ENCODE measurements at regions not wholly inside any gene's neighbourhood (a gene's known extent, or its start where the extent isn't known, plus 50 kb on each side); places are given as distances from the start of the nearest gene placed in this dataset.

- ATAC-seq (no peak), DNase-seq (ENCODE audit: low read depth, low spot score) (no peak)
- no peak overlapping the region for H3K4me3 ChIP-seq (ENCODE audit: low read depth in 2 of 2, low read length in 2 of 2)
- H3K27me3 ChIP-seq (ENCODE audit: control insufficient read depth, insufficient read depth, low read length): no peaks in the 10 kb centered on the region
- H3K27ac ChIP-seq (ENCODE audit: low read length): no peak overlapping the region
- POLR2A ChIA-PET: no interaction called here
- intact Hi-C loops (cut with micrococcal nuclease; ENCODE audit: unreplicated experiment) (no loop called here), in situ Hi-C loops (cut with HindIII; ENCODE audit: low pct_unique_long_range_greater_than_20kb, low sequenced_read_pairs) (no loop called here)
- no TSS peak for BruUV-seq (replicated peaks)
- H3K9me3 ChIP-seq (ENCODE audit: control insufficient read depth, insufficient read depth, low read depth, low read length): no peaks in the 10 kb centered on the region
- H3K4me1 ChIP-seq (ENCODE audit: control insufficient read depth, insufficient read depth, low read length): no peaks in the 10 kb centered on the region
- no peaks in the 10 kb centered on the region for H3K36me3 ChIP-seq (ENCODE audit: control insufficient read depth, insufficient read depth, low read length)
- CTCF ChIA-PET: no interaction called here
- TF ChIP-seq, protein P1, sequence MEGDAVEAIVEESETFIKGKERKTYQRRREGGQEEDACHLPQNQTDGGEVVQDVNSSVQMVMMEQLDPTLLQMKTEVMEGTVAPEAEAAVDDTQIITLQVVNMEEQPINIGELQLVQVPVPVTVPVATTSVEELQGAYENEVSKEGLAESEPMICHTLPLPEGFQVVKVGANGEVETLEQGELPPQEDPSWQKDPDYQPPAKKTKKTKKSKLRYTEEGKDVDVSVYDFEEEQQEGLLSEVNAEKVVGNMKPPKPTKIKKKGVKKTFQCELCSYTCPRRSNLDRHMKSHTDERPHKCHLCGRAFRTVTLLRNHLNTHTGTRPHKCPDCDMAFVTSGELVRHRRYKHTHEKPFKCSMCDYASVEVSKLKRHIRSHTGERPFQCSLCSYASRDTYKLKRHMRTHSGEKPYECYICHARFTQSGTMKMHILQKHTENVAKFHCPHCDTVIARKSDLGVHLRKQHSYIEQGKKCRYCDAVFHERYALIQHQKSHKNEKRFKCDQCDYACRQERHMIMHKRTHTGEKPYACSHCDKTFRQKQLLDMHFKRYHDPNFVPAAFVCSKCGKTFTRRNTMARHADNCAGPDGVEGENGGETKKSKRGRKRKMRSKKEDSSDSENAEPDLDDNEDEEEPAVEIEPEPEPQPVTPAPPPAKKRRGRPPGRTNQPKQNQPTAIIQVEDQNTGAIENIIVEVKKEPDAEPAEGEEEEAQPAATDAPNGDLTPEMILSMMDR (IDR thresholded peaks at IDR 0.05): no peak
- TF ChIP-seq TCF7L2 (IDR thresholded peaks at IDR 0.05; ENCODE audit: low read depth, low read length) (no peak), REST (IDR thresholded peaks at IDR 0.05; ENCODE audit: insufficient read depth in 1 of 2, low read depth in 2 of 2, low read length in 1 of 2) (no peak), SIN3A (IDR thresholded peaks at IDR 0.05; ENCODE audit: borderline replicate concordance, insufficient read depth, low read depth, low read length) (no peak), POLR2AphosphoS5 (IDR thresholded peaks at IDR 0.05; ENCODE audit: low read depth, low read length) (no peak)
Measured at GRCh38 chr3:170725285-170725731, 139.4 kb upstream of the SLC7A14 start.

- Histone ChIP-seq H3K4me3 (ENCODE audit: low read depth in 2 of 2, low read length in 2 of 2) (no peak overlapping the region), H3K36me3 (ENCODE audit: control insufficient read depth, insufficient read depth, low read length) (no peaks in the 10 kb centered on the region), H3K4me1 (ENCODE audit: control insufficient read depth, insufficient read depth, low read length) (no peaks in the 10 kb centered on the region), H3K27ac (ENCODE audit: low read length) (no peak overlapping the region; the same call in 1 of the 2 replicates), H3K9me3 (ENCODE audit: control insufficient read depth, insufficient read depth, low read depth, low read length) (no peaks in the 10 kb centered on the region), H3K27me3 (ENCODE audit: control insufficient read depth, insufficient read depth, low read length) (no peaks in the 10 kb centered on the region)
- intact Hi-C loops (cut with micrococcal nuclease; ENCODE audit: unreplicated experiment) (no loop called here), in situ Hi-C loops (cut with HindIII; ENCODE audit: low pct_unique_long_range_greater_than_20kb, low sequenced_read_pairs) (no loop called here)
- ChIA-PET POLR2A (no interaction called here), CTCF (no interaction called here)
- DNase-seq (ENCODE audit: low read depth, low spot score) (no peak), ATAC-seq (no peak)
- TF ChIP-seq REST (IDR thresholded peaks at IDR 0.05; ENCODE audit: insufficient read depth in 1 of 2, low read depth in 2 of 2, low read length in 1 of 2) (no peak), POLR2AphosphoS5 (IDR thresholded peaks at IDR 0.05; ENCODE audit: low read depth, low read length) (no peak), TCF7L2 (IDR thresholded peaks at IDR 0.05; ENCODE audit: low read depth, low read length) (no peak), SIN3A (IDR thresholded peaks at IDR 0.05; ENCODE audit: borderline replicate concordance, insufficient read depth, low read depth, low read length) (no peak)
- TF ChIP-seq, protein P1 (IDR thresholded peaks at IDR 0.05): no peak
- BruUV-seq (replicated peaks): no TSS peak
Measured at GRCh38 chr3:170724599-170725280, 138.9 kb upstream of the SLC7A14 start.

All from Panc1 (cell line).